HEK293 (cell line): ENCODE measurements at regions not wholly inside any gene's neighbourhood (a gene's known extent, or its start where the extent isn't known, plus 50 kb on each side); places are given as distances from the start of the nearest gene placed in this dataset.
"Not testable (repeated sequence)": the region's sequence is repeated elsewhere in the genome, so short reads cannot be mapped to it uniquely, and the experiment has no call there.

Experiments used
- ZEB2 ChIP-seq: fragments of 450-650 bp; formaldehyde crosslinking; IDR thresholded peaks from 2 replicates; pipeline ENCODE4 v1.5.1; 2016; ENCODE audit warnings: missing biosample characterization, missing genetic modification characterization
- ZNF423 ChIP-seq: fragments of 450-650 bp; formaldehyde crosslinking; IDR thresholded peaks from 2 replicates; pipeline ENCODE4 v1.5.1; 2016; ENCODE audit warnings: missing biosample characterization, missing genetic modification characterization
- ZNF510 ChIP-seq: fragments of 450-650 bp; formaldehyde crosslinking; IDR thresholded peaks from 2 replicates; pipeline ENCODE4 v1.5.1; 2018; ENCODE audit warnings: mild to moderate bottlenecking, missing genetic modification characterization, missing biosample characterization; ENCODE audit not compliant: insufficient replicate concordance
- ZNF76 ChIP-seq: fragments of 450-650 bp; formaldehyde crosslinking; IDR thresholded peaks from 2 replicates; pipeline ENCODE4; 2016; ENCODE audit warnings: low read depth, missing biosample characterization, missing genetic modification characterization, borderline replicate concordance
- ZNF776 ChIP-seq: fragments of 450-650 bp; formaldehyde crosslinking; IDR thresholded peaks from 2 replicates; pipeline ENCODE4 v1.5.0; 2017; ENCODE audit warnings: missing biosample characterization, missing genetic modification characterization, borderline replicate concordance
- TF ChIP-seq, protein P1 (sequence below): fragments of 450-650 bp; formaldehyde crosslinking; IDR thresholded peaks from 2 replicates; pipeline ENCODE4 v1.5.1; 2016; ENCODE audit warnings: missing biosample characterization, missing genetic modification characterization
- TF ChIP-seq, protein P2 (sequence below): fragments of 450-650 bp; formaldehyde crosslinking; IDR thresholded peaks from 2 replicates; pipeline ENCODE4 v1.5.1; 2016; ENCODE audit warnings: missing biosample characterization, missing genetic modification characterization

DNA sequence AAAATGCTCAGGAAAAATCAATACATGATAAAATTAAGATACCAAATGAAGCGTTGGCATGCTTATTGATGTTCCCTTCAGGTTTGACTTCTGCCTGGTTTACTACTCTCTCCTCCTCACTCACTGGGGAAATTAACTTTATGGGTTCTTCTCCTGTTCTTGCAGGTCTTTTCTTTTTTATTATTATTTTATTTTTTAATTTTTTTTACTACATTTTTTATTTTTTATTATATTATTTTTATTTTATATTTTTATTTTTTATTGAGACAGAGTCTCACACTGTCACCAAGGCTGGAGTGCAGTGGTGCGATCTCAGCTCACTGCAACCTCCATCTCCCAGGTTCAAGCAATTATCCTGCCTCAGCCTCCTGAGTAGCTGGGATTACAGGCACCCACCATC is 350.8 kb downstream of the DHRSX start:
- TF ChIP-seq ZNF510; ZNF776 (tag by site-specific recombination); ZNF423 (tag by site-specific recombination); ZEB2 (tag by site-specific recombination); ZNF76 (tag by site-specific recombination): not testable (repeated sequence)
- TF ChIP-seq, protein P1, sequence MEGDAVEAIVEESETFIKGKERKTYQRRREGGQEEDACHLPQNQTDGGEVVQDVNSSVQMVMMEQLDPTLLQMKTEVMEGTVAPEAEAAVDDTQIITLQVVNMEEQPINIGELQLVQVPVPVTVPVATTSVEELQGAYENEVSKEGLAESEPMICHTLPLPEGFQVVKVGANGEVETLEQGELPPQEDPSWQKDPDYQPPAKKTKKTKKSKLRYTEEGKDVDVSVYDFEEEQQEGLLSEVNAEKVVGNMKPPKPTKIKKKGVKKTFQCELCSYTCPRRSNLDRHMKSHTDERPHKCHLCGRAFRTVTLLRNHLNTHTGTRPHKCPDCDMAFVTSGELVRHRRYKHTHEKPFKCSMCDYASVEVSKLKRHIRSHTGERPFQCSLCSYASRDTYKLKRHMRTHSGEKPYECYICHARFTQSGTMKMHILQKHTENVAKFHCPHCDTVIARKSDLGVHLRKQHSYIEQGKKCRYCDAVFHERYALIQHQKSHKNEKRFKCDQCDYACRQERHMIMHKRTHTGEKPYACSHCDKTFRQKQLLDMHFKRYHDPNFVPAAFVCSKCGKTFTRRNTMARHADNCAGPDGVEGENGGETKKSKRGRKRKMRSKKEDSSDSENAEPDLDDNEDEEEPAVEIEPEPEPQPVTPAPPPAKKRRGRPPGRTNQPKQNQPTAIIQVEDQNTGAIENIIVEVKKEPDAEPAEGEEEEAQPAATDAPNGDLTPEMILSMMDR (tag by site-specific recombination), result not testable (repeated sequence)
- TF ChIP-seq, protein P2, sequence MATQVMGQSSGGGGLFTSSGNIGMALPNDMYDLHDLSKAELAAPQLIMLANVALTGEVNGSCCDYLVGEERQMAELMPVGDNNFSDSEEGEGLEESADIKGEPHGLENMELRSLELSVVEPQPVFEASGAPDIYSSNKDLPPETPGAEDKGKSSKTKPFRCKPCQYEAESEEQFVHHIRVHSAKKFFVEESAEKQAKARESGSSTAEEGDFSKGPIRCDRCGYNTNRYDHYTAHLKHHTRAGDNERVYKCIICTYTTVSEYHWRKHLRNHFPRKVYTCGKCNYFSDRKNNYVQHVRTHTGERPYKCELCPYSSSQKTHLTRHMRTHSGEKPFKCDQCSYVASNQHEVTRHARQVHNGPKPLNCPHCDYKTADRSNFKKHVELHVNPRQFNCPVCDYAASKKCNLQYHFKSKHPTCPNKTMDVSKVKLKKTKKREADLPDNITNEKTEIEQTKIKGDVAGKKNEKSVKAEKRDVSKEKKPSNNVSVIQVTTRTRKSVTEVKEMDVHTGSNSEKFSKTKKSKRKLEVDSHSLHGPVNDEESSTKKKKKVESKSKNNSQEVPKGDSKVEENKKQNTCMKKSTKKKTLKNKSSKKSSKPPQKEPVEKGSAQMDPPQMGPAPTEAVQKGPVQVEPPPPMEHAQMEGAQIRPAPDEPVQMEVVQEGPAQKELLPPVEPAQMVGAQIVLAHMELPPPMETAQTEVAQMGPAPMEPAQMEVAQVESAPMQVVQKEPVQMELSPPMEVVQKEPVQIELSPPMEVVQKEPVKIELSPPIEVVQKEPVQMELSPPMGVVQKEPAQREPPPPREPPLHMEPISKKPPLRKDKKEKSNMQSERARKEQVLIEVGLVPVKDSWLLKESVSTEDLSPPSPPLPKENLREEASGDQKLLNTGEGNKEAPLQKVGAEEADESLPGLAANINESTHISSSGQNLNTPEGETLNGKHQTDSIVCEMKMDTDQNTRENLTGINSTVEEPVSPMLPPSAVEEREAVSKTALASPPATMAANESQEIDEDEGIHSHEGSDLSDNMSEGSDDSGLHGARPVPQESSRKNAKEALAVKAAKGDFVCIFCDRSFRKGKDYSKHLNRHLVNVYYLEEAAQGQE, result not testable (repeated sequence)
